Heart left ventricle (tissue), 16 donors: ENCODE measurements at regions not wholly inside any gene's neighbourhood (a gene's known extent, or its start where the extent isn't known, plus 50 kb on each side); places are given as distances from the start of the nearest gene placed in this dataset.
A peak's percentile ranks its signal among the peaks of the same experiment; 100 is the strongest.

Experiments used
- ATAC-seq, 4 donors: fragments of 200-7000 bp; cut with Tn5 transposase; one replicate each; pipeline ENCODE4 v1.9.1; 2020 to 2022; ENCODE audit warnings: moderate library complexity in 4 of 4, mild to moderate bottlenecking in 3 of 4, moderate number of reproducible peaks in 1 of 4
- DNase-seq, 5 donors: peaks; one replicate each; pipeline ENCODE4 v3.0.0-alpha.2; 2020
- H3K27ac ChIP-seq, 12 donors: fragments of 200-600 bp; sonication (generic) in 4 of 12; one replicate each; pipeline versions ENCODE4 v1.5.0 to v1.8.0; 2016 to 2022; ENCODE audit warnings: mild to moderate bottlenecking in 2 of 12
- H3K27me3 ChIP-seq, 9 donors: fragments of 200-600 bp; sonication (generic) in 2 of 9; one replicate each; pipeline versions ENCODE4 v1.5.1 to v1.8.0; 2016 to 2022; ENCODE audit warnings: mild to moderate bottlenecking in 3 of 9
- H3K36me3 ChIP-seq, 9 donors: fragments of 200-600 bp; sonication (generic) in 2 of 9; one replicate each; pipeline versions ENCODE4 v1.5.0 to v1.8.0; 2018 to 2022; ENCODE audit warnings: mild to moderate bottlenecking in 2 of 9
- H3K4me1 ChIP-seq, 12 donors: fragments of 200-600 bp; sonication (generic) in 4 of 12; one replicate each; pipeline versions ENCODE4 v1.5.0 to v1.8.0; 2016 to 2022; ENCODE audit warnings: mild to moderate bottlenecking in 3 of 12
- H3K4me3 ChIP-seq, 12 donors: fragments of 200-600 bp; sonication (generic) in 4 of 12; one replicate each; pipeline versions ENCODE4 v1.5.0 to v1.8.0; 2017 to 2022; ENCODE audit warnings: mild to moderate bottlenecking in 9 of 12, moderate library complexity in 4 of 12
- H3K9me3 ChIP-seq, 12 donors: fragments of 200-600 bp; sonication (generic) in 4 of 12; one replicate each; pipeline versions ENCODE4 v1.5.0 to v1.8.0; 2016 to 2022; ENCODE audit warnings: mild to moderate bottlenecking in 1 of 12
- CTCF ChIP-seq, 12 donors: fragments of 200-600 bp; sonication (generic) in 4 of 12; IDR thresholded peaks; one replicate each; pipeline versions ENCODE4 v1.5.0 to v1.8.0; 2018 to 2022; ENCODE audit warnings: antibody characterized with exemption in 12 of 12, mild to moderate bottlenecking in 5 of 12
- POLR2A ChIP-seq, 2 donors: fragments of 450-650 bp; IDR thresholded peaks; one replicate each; pipeline ENCODE4 v1.6.1; 2017; ENCODE audit warnings: antibody characterized with exemption in 2 of 2, mild to moderate bottlenecking in 2 of 2, moderate library complexity in 2 of 2
- WGBS, 4 donors: extraction: QIAGEN DNeasy Blood & Tissue Kit in 2 of 4; methylation state at CpG; one replicate each; pipeline versions ENCODE4 v1.1.5 to v1.1.7; 2013 to 2018; 5-methylcytosine and 5-hydroxymethylcytosine counted together
- intact Hi-C, 10 donors: fragments of 100-400 bp; cut with DNase I; formaldehyde crosslinking; loops; one replicate each; pipeline versions ENCODE4 v1.11.1 to v1.14.2; 2022
- donor health status: ischemic (EF 13 %, LVEDD 7.1; RV severe dilation, severe dysfunction).
- donor health status: healthy with polysubstance abuse.
- donor health status: DM: no; HTN: yes; CAD: no.
- donor health status: DM: no; HTN: no; CAD: no.
- donor health status: ischemic (EF 25% LVEDD 6.9; RV normal size, moderate dysfunction).
- donor health status: ischemic (EF 25% LVEDD 5.7; RV mildly dilated, moderate dysfunction).
- donor health status: healthy.
- donor health status: DM: yes; HTN: yes; CAD: no.
- donor health status: ischemic (EF 35%, LVEDD 5.7; RV mildly dilated, moderate dysfunction).
- donor health status: nonischemic (EF 11% LVEDD 7.7; RV severe dilation, severe dysfunction).
- donor health status: DM: yes; HTN: yes; CAD: no.
- donor health status: PGD.
- donor health status: ischemic (EF 29% LVEDD 5.4; RV normal size, mild dysfunction).
- donor health status: nonischemic (EF 23%, LVEDD 6.1; RV moderate dilation, normal function).

- peaks cover 0 to 14% (median 4%) of the 10 kb centered on the region in 12 donors for H3K4me1 ChIP-seq
- peaks cover 0 to 6% (median 0%) of the 10 kb centered on the region in 9 donors for H3K27me3 ChIP-seq
- ATAC-seq (peak in 3 of 4 donors; percentile 57 to 79 (median 67)), DNase-seq (peak in 4 of 5 donors; percentile 23 to 63 (median 32))
- no peaks in the 10 kb centered on the region for H3K9me3 ChIP-seq
- no peaks in the 10 kb centered on the region for H3K36me3 ChIP-seq
- intact Hi-C loops = no loop called here
- WGBS, 4 donors = 41 to 47% (median 45%) methylated on average over 7 of the region's 7 CpGs
- H3K4me3 ChIP-seq = no peak overlapping the region
- H3K27ac ChIP-seq = peak overlapping the region in 1 of 12 donors; percentile 33
- TF ChIP-seq CTCF (IDR thresholded peaks at IDR 0.05) (no peak), POLR2A (IDR thresholded peaks at IDR 0.05) (no peak)
Measured at GRCh38 chr2:67974559-67975430, 88.0 kb downstream of the C1D start.

- ATAC-seq = no peak
- H3K36me3 ChIP-seq = no peaks in the 10 kb centered on the region
- H3K27me3 ChIP-seq = peaks cover 0 to 6% (median 0%) of the 10 kb centered on the region in 9 donors
- DNase-seq = no peak
- WGBS, 4 donors = 75 to 95% (median 89%) methylated on average over 1 of the region's 1 CpG
- H3K27ac ChIP-seq = no peak overlapping the region
- TF ChIP-seq CTCF (IDR thresholded peaks at IDR 0.05) (no peak), POLR2A (IDR thresholded peaks at IDR 0.05) (no peak)
- H3K4me3 ChIP-seq = no peak overlapping the region
- peaks cover 0 to 14% (median 0%) of the 10 kb centered on the region in 12 donors for H3K9me3 ChIP-seq
- intact Hi-C loops = no loop called here
- peaks cover 0 to 14% (median 4%) of the 10 kb centered on the region in 12 donors for H3K4me1 ChIP-seq
Measured at GRCh38 chr2:67977464-67977863, 85.3 kb downstream of the C1D start.

- intact Hi-C loops = no loop called here
- H3K4me1 ChIP-seq = no peaks in the 10 kb centered on the region
- H3K9me3 ChIP-seq = peaks cover 0 to 14% (median 0%) of the 10 kb centered on the region in 12 donors
- TF ChIP-seq POLR2A (IDR thresholded peaks at IDR 0.05) = no peak
- TF ChIP-seq CTCF (IDR thresholded peaks at IDR 0.05) = no peak
- no peak overlapping the region for H3K4me3 ChIP-seq
- H3K27me3 ChIP-seq = peaks cover 0 to 6% (median 0%) of the 10 kb centered on the region in 9 donors
- H3K36me3 ChIP-seq = no peaks in the 10 kb centered on the region
- H3K27ac ChIP-seq = no peak overlapping the region
- DNase-seq (no peak), ATAC-seq (no peak)
Measured at GRCh38 chr2:67982956-67983355, 79.8 kb downstream of the C1D start.

- intact Hi-C loops = no loop called here
- DNase-seq (no peak), ATAC-seq (no peak)
- peaks cover 0 to 4% (median 0%) of the 10 kb centered on the region in 9 donors for H3K27me3 ChIP-seq
- no peaks in the 10 kb centered on the region for H3K4me1 ChIP-seq
- WGBS, 4 donors = 80 to 86% (median 83%) methylated on average over 2 of the region's 2 CpGs
- H3K4me3 ChIP-seq = no peak overlapping the region
- TF ChIP-seq POLR2A (IDR thresholded peaks at IDR 0.05) (no peak), CTCF (IDR thresholded peaks at IDR 0.05) (no peak)
- H3K27ac ChIP-seq = no peak overlapping the region
- H3K9me3 ChIP-seq = peaks cover 0 to 21% (median 0%) of the 10 kb centered on the region in 12 donors
- H3K36me3 ChIP-seq = no peaks in the 10 kb centered on the region
Measured at GRCh38 chr2:67984600-67984999, 78.2 kb downstream of the C1D start.
